ENCODE measurements at regions not wholly inside any gene's neighbourhood (a gene's known extent, or its start where the extent isn't known, plus 50 kb on each side); places are given as distances from the start of the nearest gene placed in this dataset.

DNA sequence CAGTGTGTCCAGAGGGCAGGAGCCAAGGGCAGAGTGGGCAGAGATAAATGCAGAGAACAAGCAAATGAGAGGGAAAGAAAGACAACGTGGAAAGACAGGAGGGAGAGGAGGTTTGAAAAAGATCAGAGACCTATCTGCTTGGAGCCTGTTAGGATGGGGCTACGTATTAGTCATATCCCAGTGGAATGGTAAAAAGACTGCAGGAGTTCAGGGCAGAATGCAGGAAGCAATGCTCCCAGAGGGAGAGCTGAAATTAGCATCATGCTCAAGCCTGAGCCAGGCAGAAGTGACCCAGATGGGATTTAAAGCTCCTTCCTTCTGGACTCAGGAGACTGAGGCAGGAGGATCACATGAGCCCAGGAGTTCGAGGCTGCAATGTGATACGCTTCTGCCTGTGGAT, 261.3 kb upstream of the CHRM3 start:
- no TSS peak for BruUV-seq (replicated peaks)
- ChIA-PET CTCF (ENCODE audit: low intra/inter-chr PET ratio, low total read pairs) (no interaction called here), POLR2A (no interaction called here)
- TF ChIP-seq, protein P1, sequence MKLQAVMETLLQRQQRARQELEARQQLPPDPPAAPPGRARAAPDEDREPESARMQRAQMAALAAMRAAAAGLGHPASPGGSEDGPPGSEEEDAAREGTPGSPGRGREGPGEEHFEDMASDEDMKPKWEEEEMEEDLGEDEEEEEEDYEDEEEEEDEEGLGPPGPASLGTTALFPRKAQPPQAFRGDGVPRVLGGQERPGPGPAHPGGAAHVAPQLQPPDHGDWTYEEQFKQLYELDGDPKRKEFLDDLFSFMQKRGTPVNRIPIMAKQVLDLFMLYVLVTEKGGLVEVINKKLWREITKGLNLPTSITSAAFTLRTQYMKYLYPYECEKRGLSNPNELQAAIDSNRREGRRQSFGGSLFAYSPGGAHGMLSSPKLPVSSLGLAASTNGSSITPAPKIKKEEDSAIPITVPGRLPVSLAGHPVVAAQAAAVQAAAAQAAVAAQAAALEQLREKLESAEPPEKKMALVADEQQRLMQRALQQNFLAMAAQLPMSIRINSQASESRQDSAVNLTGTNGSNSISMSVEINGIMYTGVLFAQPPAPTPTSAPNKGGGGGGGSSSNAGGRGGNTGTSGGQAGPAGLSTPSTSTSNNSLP (IDR thresholded peaks at IDR 0.05; ENCODE audit: low read depth, low read length): no peak
- TF ChIP-seq EHMT2 (IDR thresholded peaks at IDR 0.05; ENCODE audit: borderline replicate concordance, low read depth, low read length) (no peak), HHEX (CRISPR knock-in tag; IDR thresholded peaks at IDR 0.05) (no peak), SSRP1 (CRISPR knock-in tag; IDR thresholded peaks at IDR 0.05) (no peak), SRF (IDR thresholded peaks at IDR 0.05; ENCODE audit: low read depth, low read length) (no peak), GTF3A (CRISPR knock-in tag; conservative IDR thresholded peaks at IDR 0.05) (no peak), ZNF556 (CRISPR knock-in tag; IDR thresholded peaks at IDR 0.05; ENCODE audit: borderline replicate concordance) (no peak), AHR (CRISPR knock-in tag; IDR thresholded peaks at IDR 0.05) (no peak), ZNF468 (CRISPR knock-in tag; IDR thresholded peaks at IDR 0.05) (no peak), MAF1 (CRISPR knock-in tag; IDR thresholded peaks at IDR 0.05; ENCODE audit: borderline replicate concordance) (no peak), SNRNP70 (IDR thresholded peaks at IDR 0.05; ENCODE audit: low read depth, low read length) (no peak), STAG1 (CRISPR knock-in tag; IDR thresholded peaks at IDR 0.05) (no peak), ZNF33B (CRISPR knock-in tag; IDR thresholded peaks at IDR 0.05) (no peak), REPIN1 (CRISPR knock-in tag; IDR thresholded peaks at IDR 0.05; ENCODE audit: borderline replicate concordance, low read depth) (no peak), ZNF3 (CRISPR knock-in tag; IDR thresholded peaks at IDR 0.05) (no peak), ERF (CRISPR knock-in tag; IDR thresholded peaks at IDR 0.05) (no peak)
- TF ChIP-seq, protein P2, sequence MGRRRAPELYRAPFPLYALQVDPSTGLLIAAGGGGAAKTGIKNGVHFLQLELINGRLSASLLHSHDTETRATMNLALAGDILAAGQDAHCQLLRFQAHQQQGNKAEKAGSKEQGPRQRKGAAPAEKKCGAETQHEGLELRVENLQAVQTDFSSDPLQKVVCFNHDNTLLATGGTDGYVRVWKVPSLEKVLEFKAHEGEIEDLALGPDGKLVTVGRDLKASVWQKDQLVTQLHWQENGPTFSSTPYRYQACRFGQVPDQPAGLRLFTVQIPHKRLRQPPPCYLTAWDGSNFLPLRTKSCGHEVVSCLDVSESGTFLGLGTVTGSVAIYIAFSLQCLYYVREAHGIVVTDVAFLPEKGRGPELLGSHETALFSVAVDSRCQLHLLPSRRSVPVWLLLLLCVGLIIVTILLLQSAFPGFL (CRISPR knock-in tag; IDR thresholded peaks at IDR 0.05): no peak
- TF ChIP-seq, protein P3, sequence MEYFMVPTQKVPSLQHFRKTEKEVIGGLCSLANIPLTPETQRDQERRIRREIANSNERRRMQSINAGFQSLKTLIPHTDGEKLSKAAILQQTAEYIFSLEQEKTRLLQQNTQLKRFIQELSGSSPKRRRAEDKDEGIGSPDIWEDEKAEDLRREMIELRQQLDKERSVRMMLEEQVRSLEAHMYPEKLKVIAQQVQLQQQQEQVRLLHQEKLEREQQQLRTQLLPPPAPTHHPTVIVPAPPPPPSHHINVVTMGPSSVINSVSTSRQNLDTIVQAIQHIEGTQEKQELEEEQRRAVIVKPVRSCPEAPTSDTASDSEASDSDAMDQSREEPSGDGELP (IDR thresholded peaks at IDR 0.05; ENCODE audit: borderline replicate concordance, low read depth): no peak
- TF ChIP-seq, protein P4, sequence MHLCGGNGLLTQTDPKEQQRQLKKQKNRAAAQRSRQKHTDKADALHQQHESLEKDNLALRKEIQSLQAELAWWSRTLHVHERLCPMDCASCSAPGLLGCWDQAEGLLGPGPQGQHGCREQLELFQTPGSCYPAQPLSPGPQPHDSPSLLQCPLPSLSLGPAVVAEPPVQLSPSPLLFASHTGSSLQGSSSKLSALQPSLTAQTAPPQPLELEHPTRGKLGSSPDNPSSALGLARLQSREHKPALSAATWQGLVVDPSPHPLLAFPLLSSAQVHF (CRISPR knock-in tag; IDR thresholded peaks at IDR 0.05): no peak
- TF ChIP-seq, protein P5, sequence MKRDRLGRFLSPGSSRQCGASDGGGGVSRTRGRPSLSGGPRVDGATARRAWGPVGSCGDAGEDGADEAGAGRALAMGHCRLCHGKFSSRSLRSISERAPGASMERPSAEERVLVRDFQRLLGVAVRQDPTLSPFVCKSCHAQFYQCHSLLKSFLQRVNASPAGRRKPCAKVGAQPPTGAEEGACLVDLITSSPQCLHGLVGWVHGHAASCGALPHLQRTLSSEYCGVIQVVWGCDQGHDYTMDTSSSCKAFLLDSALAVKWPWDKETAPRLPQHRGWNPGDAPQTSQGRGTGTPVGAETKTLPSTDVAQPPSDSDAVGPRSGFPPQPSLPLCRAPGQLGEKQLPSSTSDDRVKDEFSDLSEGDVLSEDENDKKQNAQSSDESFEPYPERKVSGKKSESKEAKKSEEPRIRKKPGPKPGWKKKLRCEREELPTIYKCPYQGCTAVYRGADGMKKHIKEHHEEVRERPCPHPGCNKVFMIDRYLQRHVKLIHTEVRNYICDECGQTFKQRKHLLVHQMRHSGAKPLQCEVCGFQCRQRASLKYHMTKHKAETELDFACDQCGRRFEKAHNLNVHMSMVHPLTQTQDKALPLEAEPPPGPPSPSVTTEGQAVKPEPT (CRISPR knock-in tag; IDR thresholded peaks at IDR 0.05; ENCODE audit: low read depth): no peak
- intact Hi-C loops (cut with micrococcal nuclease; ENCODE audit: unreplicated experiment): no loop called here
- DNase-seq (ENCODE audit: low spot score) (no peak), FAIRE-seq (no peak), ATAC-seq (no peak)
- in situ Hi-C loops (cut with HindIII; ENCODE audit: extremely low pct_ligation_motif_present, low pct_unique_long_range_greater_than_20kb): no loop called here
- WGBS (ENCODE audit: low lambda C conversion rate): 11% methylated on average over 4 of the region's 4 CpGs
- Histone ChIP-seq H3K9me3 (ENCODE audit: low read length) (peaks cover 93% of the 10 kb centered on the region), H4K20me1 (ENCODE audit: insufficient read depth, low read length) (no peaks in the 10 kb centered on the region), H3K79me2 (ENCODE audit: insufficient read depth, low read length) (no peaks in the 10 kb centered on the region), H3K4me1 (ENCODE audit: insufficient read depth, low read length) (no peaks in the 10 kb centered on the region), H3K27ac (ENCODE audit: extremely low read length, insufficient read depth, low read length) (no peak overlapping the region), H3K9ac (ENCODE audit: insufficient read depth, low read depth, low read length) (no peak overlapping the region), H3K27me3 (ENCODE audit: control insufficient read depth in 1 of 2, insufficient read depth in 2 of 2, low read length in 2 of 2) (no peaks in the 10 kb centered on the region), H3K36me3 (replicated peaks in 1 of 2; ENCODE audit: control insufficient read depth in 1 of 2, insufficient read depth in 2 of 2, low read length in 2 of 2) (no peaks in the 10 kb centered on the region), H3K4me2 (ENCODE audit: low read depth, low read length) (no peak overlapping the region), H3K4me3 (replicated peaks in 1 of 3; ENCODE audit: insufficient read depth in 1 of 3, low read depth in 2 of 3, low read length in 3 of 3) (no peak overlapping the region), H2AFZ (ENCODE audit: low read length) (no peak overlapping the region)
